SIG-M5 (cell line): ENCODE measurements at regions not wholly inside any gene's neighbourhood (a gene's known extent, or its start where the extent isn't known, plus 50 kb on each side); places are given as distances from the start of the nearest gene placed in this dataset.

Experiments
- DNase-seq: peaks from one replicate; lab custom pipeline; 2025; lab: John Stamatoyannopoulos, UW

DNA sequence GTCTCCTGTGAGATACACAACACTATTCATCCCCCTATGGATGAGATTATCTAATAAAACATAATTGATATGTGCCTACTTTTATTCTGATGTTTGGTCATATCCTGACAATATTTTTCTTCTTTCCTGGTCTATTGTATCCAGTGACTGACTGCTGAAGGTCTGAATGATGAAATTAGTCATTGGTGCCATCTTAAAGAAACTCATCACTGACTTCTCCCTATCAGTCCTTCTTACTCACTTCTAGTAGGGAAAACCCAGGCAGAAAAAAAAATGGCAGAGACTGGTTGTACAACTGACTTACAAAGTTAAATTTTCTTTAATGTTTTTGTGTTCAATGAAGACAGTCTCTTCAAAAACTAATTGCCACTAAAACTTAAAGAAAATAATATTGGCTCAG lies 377.4 kb downstream of the HTR7 start:
- no peak for DNase-seq

DNA sequence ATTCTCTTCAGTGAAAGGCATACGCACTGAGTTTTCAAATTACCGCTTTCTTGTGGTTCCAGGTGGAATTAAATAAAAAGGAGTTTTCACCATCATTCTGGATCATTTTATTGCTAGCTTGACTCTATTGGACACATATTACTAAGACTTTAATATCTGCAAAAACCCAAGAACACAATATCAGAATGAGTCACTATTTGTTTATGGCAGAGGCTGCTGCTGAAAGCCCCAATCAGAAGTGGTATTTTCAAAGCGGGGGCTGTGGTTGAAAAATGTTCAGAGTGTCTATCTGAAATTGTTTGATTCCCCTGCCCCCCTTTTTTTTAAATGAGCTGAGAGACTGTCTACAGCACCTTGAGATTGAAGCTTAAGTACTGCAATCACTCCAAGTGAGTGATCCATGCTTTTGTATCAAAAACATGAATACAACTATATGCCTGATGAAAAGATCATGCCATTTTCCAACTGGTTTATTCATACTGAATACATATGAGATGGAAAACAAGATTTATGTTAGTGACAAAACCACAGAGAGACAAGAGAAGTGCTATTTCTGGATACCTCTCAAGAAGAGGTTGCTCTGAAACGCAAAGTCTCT lies 376.4 kb downstream of the HTR7 start:
- DNase-seq: no peak

DNA sequence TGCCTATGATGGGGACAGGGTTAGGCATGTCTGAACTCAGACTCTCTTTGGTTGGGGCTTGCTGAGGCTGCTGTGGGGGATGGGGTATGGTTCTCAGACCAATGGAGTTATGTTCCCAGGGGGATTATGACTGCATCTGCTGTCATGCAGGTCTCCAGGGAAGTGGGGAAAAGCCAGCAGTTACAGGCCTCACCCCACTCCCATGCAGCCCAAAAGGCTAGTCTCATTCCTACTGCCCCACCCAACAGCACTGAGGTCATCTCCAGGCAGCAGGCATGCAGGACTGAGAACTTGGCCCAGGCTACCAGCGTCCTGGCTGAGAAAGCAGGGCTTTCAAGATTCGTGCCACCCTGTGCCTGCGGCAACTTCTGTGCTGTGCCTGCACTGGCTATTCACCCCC lies 373.3 kb downstream of the HTR7 start:
- DNase-seq: no peak

DNA sequence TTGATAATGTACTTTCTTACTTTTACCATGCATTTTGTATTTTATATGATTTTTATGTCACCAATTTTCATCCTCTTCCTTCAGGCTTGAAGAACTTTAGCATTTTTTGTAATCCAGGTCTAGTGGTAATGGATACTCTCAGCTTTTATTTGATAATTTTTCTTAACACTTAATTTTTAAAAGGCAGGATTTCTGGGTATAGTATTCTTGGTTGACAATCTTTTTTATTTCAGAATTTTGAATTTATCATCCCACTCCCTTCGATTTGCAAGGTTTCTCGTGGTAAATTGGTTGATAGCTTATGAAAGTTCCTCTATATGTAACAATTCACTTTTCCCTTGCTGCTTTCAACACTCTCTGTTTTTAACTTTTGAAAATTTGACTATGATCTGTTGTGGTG lies 363.7 kb downstream of the HTR7 start:
- no peak for DNase-seq

DNA sequence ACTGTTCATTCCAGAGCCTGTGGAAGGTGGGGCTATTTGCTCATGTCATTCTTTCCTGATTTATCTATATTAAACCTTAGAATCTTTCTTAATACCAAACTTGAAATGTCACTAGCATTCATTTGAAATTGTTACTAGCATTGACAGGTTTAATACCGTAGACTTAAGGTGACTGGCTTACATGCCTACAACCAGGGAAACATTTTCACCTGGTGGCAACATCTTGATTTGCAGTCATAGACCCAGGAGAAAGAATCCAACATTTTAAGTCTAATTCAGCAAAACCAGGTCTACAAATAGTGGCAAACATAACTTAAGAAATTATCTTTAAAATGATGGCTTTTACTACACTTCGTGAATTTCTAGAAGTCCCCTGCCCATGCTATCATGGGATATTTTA lies 353.7 kb downstream of the HTR7 start:
- no peak for DNase-seq

DNA sequence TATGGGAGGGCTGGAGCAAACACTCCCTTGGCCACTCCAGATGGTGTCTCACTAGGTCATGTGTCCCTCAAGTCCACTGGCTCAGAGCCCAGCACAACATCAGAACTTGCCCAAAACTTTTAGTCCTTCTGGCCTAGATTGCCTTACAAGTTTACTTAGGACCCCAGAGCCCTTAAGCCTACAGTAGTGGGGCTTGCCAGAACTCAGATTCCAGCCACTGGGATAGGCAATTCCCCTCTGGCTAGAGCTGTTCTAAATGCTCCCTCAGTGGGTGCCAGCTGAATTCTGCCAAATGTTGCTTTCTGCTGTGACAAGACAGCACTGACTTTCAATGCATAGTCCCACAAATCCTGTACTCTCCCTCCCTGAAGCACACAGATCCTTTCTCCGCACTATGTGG lies 331.1 kb downstream of the HTR7 start:
- no peak for DNase-seq

DNA sequence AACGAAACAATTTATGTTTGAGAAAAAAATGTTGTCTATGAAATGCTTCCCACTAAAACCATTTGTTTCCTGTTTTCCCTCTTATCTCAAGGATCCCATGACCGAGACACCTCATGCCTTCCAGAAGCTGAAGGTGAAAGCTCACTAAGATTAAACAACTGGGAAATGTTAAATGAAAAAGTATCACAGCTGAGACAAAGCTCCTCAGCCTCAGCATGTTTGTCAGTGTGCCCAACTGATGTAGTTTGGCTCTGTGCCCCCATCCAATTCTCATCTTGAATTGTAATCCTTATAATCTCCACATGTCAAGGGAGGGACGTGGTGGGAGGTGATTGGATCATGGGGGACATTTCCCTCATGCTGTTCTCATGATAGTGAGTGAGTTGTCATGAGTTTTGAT lies 327.3 kb downstream of the HTR7 start:
- DNase-seq: no peak

DNA sequence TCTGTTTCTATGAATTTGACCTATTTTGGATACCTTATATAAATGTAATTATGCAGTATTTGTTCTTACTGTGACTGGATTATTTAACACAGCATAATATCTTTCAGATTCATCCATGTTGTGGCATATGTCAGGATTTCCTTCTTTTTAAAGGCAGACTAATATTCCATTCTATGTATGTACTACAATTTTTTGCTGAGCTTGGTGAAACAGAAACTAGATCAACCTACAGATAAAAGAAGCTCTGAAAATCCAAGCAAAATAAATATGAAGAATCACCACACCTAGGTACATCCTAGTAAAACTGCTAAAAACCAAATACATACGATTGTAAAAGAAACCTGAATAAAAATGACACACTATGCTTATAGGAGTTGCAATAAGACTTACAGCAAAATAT lies 300.5 kb downstream of the HTR7 start:
- no peak for DNase-seq

DNA sequence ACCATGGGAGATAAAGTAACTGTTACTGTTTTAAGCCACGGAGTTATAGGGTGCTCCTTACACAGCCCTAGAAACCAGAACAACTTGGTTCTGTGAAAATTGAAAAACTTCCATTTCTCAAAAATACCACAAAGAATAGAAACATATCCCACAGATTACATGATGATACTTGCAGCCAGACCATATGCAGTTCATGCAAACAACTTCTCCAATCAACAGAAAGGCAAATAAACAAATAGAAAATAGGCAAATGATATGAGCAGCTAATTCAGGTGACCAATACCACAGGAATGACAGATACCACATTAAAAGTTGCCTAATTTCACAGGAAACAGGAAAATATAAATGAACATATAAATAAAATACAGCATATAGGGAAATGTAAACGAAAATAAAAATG lies 297.5 kb downstream of the HTR7 start:
- no peak for DNase-seq

DNA sequence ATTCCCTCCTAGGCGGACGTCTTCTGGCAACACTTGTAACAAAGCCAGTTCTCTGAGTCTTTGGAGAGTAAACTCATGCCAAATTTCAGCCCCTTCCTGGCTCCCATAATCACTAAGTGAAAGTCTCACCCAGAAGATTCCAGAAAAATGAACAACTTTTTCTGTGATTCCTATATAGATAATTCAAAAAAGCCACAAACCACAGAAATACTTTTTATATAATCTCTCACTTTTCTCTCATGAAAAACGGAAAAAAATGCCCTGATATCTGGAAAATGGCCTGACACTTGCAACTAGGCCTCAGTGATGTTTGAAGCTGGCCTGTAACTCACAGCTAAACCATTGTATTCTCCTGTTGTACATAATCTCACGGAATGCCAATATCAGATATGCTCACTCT lies 296.2 kb downstream of the HTR7 start:
- no peak for DNase-seq

DNA sequence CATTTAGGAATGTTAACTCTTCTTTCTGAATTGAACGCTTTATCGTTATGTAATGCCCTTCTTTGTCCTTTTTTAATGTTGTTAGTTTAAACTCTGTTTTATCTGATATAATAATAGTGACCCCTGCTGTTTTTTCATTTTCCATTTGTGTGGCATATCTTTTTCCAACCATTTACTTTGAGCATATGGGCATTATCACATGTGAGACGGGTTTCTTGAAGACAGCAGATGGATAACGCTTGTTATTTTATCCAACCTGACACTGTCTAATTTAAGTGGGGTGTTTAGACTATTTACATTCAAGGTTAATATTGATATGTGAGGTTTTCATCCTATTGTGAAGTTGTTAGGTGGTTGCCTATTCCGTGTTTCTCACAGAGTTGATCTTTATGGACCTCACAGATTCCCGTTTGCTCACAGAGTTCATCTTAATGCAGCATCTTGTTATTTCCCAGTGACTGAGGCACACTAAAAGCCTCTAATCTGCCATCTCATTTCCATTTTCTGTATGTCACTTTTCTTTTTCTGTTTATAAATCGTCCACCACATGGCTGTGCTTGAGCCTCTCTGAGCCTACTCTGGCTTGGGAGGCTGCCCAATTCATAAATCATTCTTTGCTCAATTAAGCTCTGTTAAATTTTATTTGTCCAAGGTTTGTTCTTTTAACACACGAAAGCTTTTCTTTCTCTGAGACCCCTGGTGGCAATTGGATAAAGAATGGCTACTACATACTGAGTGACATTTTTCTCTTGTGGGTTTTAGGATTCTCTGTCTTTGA lies 286.2 kb downstream of the HTR7 start:
- no peak for DNase-seq

DNA sequence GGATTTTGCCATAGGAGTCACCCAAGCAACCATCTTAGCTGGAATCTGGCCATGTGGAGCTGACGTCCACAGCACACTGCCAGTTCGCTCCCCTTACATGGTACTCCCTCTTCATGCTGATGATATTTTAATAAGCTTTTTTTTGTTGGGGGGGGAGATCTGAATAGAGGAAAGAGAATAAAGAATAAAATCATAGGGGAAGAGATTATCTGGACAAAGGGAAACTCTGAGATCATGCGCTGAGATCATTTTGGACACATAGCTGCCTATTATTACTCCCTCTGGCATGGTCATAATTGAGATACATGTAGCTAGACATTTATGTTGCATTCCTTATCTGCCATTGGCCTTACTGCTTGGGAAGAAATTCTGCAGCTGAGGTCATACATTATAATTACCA lies 282.7 kb downstream of the HTR7 start:
- DNase-seq: no peak

DNA sequence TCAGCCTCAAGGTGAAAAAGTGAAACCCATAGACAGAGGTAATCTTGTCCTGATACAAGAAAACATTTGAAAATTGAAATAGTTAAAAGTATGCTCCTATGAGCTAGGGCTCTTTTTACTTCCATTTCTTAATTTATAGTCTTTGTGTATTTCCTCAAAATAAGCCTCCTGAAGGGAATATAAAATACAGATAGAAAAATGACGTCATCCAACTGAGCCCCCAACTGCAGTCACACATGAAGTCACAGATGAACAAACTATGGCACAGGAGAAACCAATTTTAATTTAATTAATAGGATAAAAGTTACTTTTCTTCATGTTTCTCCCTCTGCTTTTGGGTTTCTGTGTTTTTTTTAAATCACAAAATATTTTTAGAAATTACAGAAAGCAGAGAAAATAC lies 280.3 kb downstream of the HTR7 start:
- no peak for DNase-seq

DNA sequence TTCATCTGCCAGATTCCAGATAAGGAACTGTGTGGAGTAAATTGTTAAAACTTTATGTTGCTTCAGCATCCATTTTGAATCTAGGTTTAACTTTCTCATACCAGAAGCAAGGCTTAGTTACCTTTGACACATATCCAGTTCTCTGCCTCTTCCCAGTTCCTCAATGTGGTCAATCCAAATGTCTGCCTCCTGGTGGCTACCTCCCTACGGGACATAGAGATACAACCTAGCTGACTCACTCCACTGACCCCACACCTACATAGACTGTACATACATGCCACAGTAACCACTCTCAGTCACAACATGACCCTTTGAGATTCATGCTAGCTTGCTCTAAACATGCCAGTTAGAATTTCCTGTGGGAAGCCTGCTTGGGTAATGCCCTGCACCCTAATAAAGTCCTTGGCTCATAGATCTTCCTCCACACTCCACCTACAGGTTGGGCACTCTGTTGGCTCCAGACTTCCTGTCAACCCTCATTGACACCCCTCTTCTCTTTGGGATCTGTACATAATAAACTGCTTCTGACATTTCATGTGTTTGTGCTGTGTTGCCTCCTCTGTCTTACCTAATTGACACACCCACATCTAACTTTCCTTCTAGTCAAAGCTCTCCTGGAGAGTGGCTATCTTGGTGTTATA lies 278.1 kb downstream of the HTR7 start:
- DNase-seq: no peak

DNA sequence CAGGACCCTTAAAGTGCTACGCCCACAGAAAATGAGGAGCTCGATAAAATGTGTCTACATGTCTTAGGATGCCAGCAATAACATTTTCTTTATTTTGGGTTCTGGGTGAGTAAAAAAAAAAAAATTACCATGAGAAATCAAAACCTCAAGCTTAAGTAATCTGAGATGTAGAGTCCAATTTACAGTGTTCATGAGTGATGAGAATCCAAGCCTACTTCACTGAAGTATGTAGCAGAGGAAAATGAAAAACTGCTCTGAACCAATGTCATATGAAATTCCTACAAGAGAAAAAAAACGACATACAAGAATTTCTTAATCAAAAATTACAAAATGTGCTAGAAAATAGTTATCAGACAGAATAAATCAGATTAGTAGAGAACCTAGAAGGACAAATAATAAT lies 274.4 kb downstream of the HTR7 start:
- no peak for DNase-seq

DNA sequence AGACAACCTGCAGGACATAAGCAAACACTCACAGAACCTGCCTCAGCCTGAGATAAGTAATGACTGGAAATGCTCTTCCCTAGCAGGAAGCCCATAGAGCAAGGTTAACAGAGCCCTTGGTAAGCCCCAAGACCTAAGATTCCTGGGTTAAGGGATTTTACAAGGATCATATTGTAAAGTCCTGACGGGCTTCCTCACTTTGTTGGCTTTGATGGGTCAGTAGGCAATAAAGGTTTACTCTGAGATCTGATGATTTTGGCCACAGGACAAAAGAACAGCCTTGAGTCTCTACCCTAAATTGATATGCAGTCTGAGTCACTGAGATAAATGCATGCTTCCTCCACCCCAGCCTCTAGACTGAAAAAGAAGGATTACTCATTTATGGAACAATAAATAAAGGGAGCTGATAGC lies 270.8 kb downstream of the HTR7 start:
- DNase-seq: no peak

DNA sequence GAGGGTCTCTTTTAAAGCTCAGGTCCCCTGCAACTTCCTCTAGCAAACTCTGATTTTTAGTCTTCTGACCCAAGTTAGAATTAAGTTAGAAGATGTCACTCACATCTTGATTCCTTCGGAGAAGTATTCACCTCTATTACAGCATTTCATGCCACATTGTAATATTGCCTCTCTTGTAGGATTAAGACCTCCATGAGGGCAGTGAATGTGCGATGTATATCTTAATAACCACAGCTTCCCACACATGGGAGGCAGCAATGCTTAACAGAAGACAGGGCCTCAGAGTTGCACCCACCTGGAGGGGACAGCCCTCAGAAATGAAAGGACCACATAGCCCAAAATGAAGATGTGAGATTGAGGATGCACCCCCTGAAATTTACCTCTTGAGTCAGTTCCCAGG lies 270.3 kb downstream of the HTR7 start:
- DNase-seq: no peak

DNA sequence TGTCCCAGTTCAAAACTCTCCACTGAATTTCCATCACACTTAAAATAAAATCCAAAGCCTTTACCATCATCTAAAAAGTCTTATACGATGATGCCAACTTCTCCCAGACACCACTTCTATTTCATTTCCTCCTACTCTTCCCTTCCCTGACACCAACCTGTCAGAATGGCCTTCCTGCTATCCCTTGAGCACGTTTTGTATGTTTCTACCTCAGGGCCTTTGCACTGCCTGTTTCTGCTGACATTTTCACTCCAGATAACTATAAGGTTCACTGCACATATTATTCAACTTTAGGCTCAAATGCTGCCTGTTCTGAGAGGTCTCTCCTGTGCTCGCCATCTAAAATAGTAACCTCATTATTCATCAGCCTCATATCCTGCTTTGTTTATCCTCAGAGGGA lies 269.6 kb downstream of the HTR7 start:
- no peak for DNase-seq

DNA sequence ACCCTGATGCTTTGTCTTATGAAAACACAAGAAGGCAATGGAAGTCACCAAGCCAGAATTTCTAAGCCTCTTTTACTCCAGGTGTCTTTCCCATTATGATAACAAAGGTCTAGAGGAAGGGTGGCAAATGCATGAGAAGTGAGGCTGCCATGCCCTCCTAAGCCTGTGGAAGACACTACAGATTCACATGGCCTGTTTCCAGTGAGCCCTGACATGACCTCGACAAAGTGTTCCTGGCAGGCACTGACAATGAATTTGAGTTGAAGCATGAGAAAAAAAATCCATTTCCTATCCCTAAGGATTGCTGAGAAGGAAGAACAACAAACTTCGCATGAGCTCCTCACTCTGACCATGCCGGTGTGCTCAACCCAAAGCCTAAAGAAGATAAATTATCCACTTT lies 268.0 kb downstream of the HTR7 start:
- no peak for DNase-seq

DNA sequence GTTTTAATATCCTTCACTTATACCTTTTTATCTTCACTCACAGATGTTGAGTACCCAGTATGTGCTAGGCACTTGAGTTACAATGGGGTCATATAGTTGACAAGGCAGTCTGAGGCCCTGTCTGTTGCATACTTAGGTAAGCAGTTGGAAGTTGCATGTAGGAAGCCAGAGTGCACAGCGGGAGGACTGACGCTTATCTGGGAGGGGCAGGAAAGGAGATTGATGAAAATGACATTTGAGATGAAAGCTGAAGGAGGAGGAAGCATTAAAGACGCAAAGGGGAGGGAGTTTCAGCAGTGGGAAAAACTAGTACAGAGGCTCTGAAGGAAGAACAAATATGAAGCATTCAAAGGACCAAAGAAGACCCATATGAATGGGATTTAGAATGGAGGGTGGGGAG lies 266.2 kb downstream of the HTR7 start:
- no peak for DNase-seq

DNA sequence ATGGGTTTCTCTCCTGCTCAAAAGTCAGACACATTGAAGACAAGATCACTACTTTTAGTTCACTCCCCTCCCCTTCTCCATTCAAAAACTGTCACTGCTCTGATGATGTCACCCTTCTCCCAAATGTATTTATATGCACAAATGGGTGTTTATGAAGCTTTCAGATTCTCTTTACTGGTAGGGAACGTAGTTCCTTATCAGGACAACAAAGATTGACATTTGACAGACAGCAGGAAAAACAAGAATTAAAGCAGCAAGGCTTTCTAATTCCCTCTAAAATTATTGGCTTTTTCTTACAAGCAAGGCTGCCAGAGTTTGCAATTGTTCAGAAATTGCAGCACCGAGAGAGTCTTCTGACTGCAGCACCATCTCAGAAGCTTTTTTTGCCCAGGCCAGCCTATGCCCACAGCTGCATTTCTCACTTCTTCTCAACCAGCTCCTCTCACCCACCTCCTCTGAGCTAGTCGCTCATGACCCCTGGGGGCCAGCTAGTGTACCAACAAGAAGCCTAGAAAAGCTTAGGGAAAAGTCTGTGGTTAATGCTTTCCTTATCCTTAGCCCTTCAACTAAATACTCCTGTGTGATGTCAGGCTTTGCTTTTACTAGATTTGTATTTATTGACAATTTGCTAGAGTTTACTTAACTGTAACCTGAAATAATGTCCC lies 265.1 kb downstream of the HTR7 start:
- no peak for DNase-seq

DNA sequence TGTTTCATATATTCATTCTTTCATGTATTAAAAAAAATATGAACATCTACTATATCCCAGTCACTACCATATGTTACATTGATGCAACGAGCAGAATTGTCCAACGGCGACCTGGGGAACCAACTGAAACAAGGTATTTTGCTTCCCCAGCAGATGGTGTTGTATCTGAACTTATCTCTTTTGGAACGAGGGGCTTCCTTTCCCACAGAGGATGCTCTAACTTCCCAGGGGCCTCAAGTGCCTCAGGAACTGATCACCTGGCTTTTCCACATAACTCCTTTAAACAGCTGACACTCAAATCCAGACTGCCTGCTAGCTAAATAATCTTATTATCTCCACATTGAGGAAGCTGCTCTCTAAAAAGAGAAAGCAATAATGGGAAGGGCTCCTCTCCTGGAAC lies 259.3 kb downstream of the HTR7 start:
- no peak for DNase-seq
